ENCODE measurements at regions not wholly inside any gene's neighbourhood (a gene's known extent, or its start where the extent isn't known, plus 50 kb on each side); places are given as distances from the start of the nearest gene placed in this dataset.
A peak's percentile ranks its signal among the peaks of the same experiment; 100 is the strongest.

GRCh38 chr13:73773168-73773549, 361.0 kb downstream of the KLF12 start:
- no peak overlapping the region for H3K4me3 ChIP-seq
- intact Hi-C loops (cut with DNase I; ENCODE audit: low total_unique reads): no loop called here
- H3K9me3 ChIP-seq: no peaks in the 10 kb centered on the region
- H3K4me1 ChIP-seq: peaks cover 0 to 17% (median under 1%) of the 10 kb centered on the region in 4 donors
- DNase-seq: no peak
- TF ChIP-seq CTCF (IDR thresholded peaks at IDR 0.05): no peak
- H3K27me3 ChIP-seq: no peaks in the 10 kb centered on the region
- no peak overlapping the region for H3K27ac ChIP-seq
- no peaks in the 10 kb centered on the region for H3K36me3 ChIP-seq

- H3K4me1 ChIP-seq: peaks cover 0 to 23% (median 6%) of the 10 kb centered on the region in 4 donors
- no peak for TF ChIP-seq CTCF (IDR thresholded peaks at IDR 0.05)
- H3K4me3 ChIP-seq: no peak overlapping the region
- intact Hi-C loops (cut with DNase I; ENCODE audit: low total_unique reads): no loop called here
- DNase-seq: no peak
- no peaks in the 10 kb centered on the region for H3K27me3 ChIP-seq
- H3K9me3 ChIP-seq: no peaks in the 10 kb centered on the region
- no peaks in the 10 kb centered on the region for H3K36me3 ChIP-seq
- H3K27ac ChIP-seq: no peak overlapping the region
Measured at GRCh38 chr13:73772449-73773167, 361.6 kb downstream of the KLF12 start.

- DNase-seq: no peak
- no peaks in the 10 kb centered on the region for H3K27me3 ChIP-seq
- peaks cover 0 to 35% (median 26%) of the 10 kb centered on the region in 4 donors for H3K4me1 ChIP-seq
- peak in 1 of 2 experiments; percentile 10 for TF ChIP-seq CTCF (IDR thresholded peaks at IDR 0.05)
- H3K27ac ChIP-seq: peak overlapping the region; percentile 47 to 67
- intact Hi-C loops (cut with DNase I; ENCODE audit: low total_unique reads): no loop called here
- no peaks in the 10 kb centered on the region for H3K9me3 ChIP-seq
- H3K4me3 ChIP-seq: no peak overlapping the region
- H3K36me3 ChIP-seq: no peaks in the 10 kb centered on the region
Measured at GRCh38 chr13:73767747-73768315, 366.4 kb downstream of the KLF12 start.

- H3K4me1 ChIP-seq: peaks cover 0 to 35% (median 26%) of the 10 kb centered on the region in 4 donors
- intact Hi-C loops (cut with DNase I; ENCODE audit: low total_unique reads): no loop called here
- H3K9me3 ChIP-seq: no peaks in the 10 kb centered on the region
- H3K36me3 ChIP-seq: no peaks in the 10 kb centered on the region
- H3K27me3 ChIP-seq: no peaks in the 10 kb centered on the region
- H3K4me3 ChIP-seq: no peak overlapping the region
- H3K27ac ChIP-seq: peak overlapping the region; percentile 47 to 67
- no peak for DNase-seq
- no peak for TF ChIP-seq CTCF (IDR thresholded peaks at IDR 0.05)
Measured at GRCh38 chr13:73767191-73767741, 366.9 kb downstream of the KLF12 start.

- Histone ChIP-seq H3K27ac (peak overlapping the region; percentile 47 to 67), H3K4me1 (peaks cover 0 to 35% (median 26%) of the 10 kb centered on the region in 4 donors), H3K9me3 (no peaks in the 10 kb centered on the region), H3K4me3 (peak overlapping the region; percentile 1 to 3), H3K36me3 (no peaks in the 10 kb centered on the region), H3K27me3 (no peaks in the 10 kb centered on the region)
- TF ChIP-seq CTCF (IDR thresholded peaks at IDR 0.05): no peak
- DNase-seq: peak; percentile 74 to 78
- intact Hi-C loops (cut with DNase I; ENCODE audit: low total_unique reads): no loop called here
Measured at GRCh38 chr13:73765651-73766384, 368.4 kb downstream of the KLF12 start.

Measured in tibial artery (tissue), 4 donors.